Endothelial cell of umbilical vein (primary cell): ENCODE measurements at regions not wholly inside any gene's neighbourhood (a gene's known extent, or its start where the extent isn't known, plus 50 kb on each side); places are given as distances from the start of the nearest gene placed in this dataset.

Experiments used
- BruUV-seq: library from RNA; stranded (reverse); fragments of 400-500 nt; replicated peaks from 2 replicates; lab custom pipeline; 2021; lab: Mats Ljungman, UMichigan
- CTCF ChIA-PET: fragments of 300-600, 350-600 bp; sonication (Branson Sonifier 250); formaldehyde crosslinking; loops from one replicate; lab custom pipeline; 2021; ENCODE audit warnings: antibody characterized with exemption, inconsistent platforms; lab: Charles Lee
- POLR2A ChIA-PET: fragments of 300-600, 350-600 bp; sonication (Branson Sonifier 250); formaldehyde crosslinking; loops from one replicate; lab custom pipeline; 2021; ENCODE audit warnings: antibody characterized with exemption, inconsistent platforms; lab: Charles Lee
- DNase-seq: peaks from one replicate; pipeline ENCODE4 v3.0.0-alpha.2; 2011; ENCODE audit warnings: low read depth, low spot score
- FAIRE-seq: peaks from 2 replicates; lab custom pipeline; 2011; peaks lifted over from hg19 to GRCh38; lab: Jason Lieb, UNC
- H2AFZ ChIP-seq: 2 replicates; pipeline ENCODE4 v1.6.0; 2012; ENCODE audit warnings: low read depth, low read length, control low read depth, inconsistent platforms
- H3K27ac ChIP-seq: 2 replicates; pipeline ENCODE4 v1.5.1; 2011; ENCODE audit warnings: low read depth, mild to moderate bottlenecking, control low read depth, low read length, moderate library complexity; ENCODE audit not compliant: insufficient read depth
- H3K27me3 ChIP-seq, 2 experiments: 2 replicates each; pipeline versions ENCODE4 v1.6.0 to v1.6.1; 2011; ENCODE audit warnings: low read length in 2 of 2, mixed read lengths in 1 of 2; ENCODE audit not compliant: control insufficient read depth in 2 of 2, insufficient read depth in 2 of 2
- H3K36me3 ChIP-seq, 2 experiments: 2 replicates in 1 of 2; 3 replicates in 1 of 2; pipeline ENCODE4 v1.5.1; 2011; ENCODE audit warnings: low read length in 2 of 2, mild to moderate bottlenecking in 1 of 2, moderate library complexity in 1 of 2; ENCODE audit not compliant: control insufficient read depth in 2 of 2, insufficient read depth in 2 of 2; ENCODE audit errors: extremely low read depth in 1 of 2
- H3K4me1 ChIP-seq: 3 replicates; pipeline ENCODE4 v1.5.1; 2011; ENCODE audit warnings: mild to moderate bottlenecking, low read length; ENCODE audit not compliant: control insufficient read depth, insufficient read depth; ENCODE audit errors: extremely low read depth
- H3K4me2 ChIP-seq: 2 replicates; pipeline ENCODE4 v1.6.1; 2011; ENCODE audit warnings: low read length, control low read depth, mixed read lengths; ENCODE audit not compliant: insufficient read depth
- H3K4me3 ChIP-seq, 3 experiments: fragments of 200-600 bp in 1 of 3; sonication (generic), shearing (Covaris generic) in 1 of 3; replicated peaks in 1 of 3; 2 replicates each; pipeline ENCODE4 v1.5.1; 2011 to 2016; ENCODE audit warnings: control low read depth in 3 of 3, low read length in 3 of 3, mild to moderate bottlenecking in 2 of 3, inconsistent platforms in 1 of 3, low read depth in 1 of 3, moderate library complexity in 1 of 3; ENCODE audit not compliant: insufficient read depth in 1 of 3
- H3K79me2 ChIP-seq: 2 replicates; pipeline ENCODE4 v1.6.0; 2012; ENCODE audit warnings: low read length, inconsistent platforms; ENCODE audit not compliant: control insufficient read depth, insufficient read depth
- H3K9ac ChIP-seq: replicated peaks from 2 replicates; pipeline ENCODE3; 2011; ENCODE audit warnings: low read length, control low read depth; ENCODE audit not compliant: insufficient read depth; ENCODE audit errors: extremely low read depth
- H3K9me1 ChIP-seq: replicated peaks from 3 replicates; pipeline ENCODE4 v1.6.0; 2011; ENCODE audit warnings: mild to moderate bottlenecking, low read length; ENCODE audit not compliant: control insufficient read depth, insufficient read depth; ENCODE audit errors: extremely low read depth
- H3K9me3 ChIP-seq: replicated peaks from 2 replicates; pipeline ENCODE4 v1.5.1; 2012; ENCODE audit warnings: low read length, inconsistent platforms; ENCODE audit not compliant: control insufficient read depth, insufficient read depth
- H4K20me1 ChIP-seq: replicated peaks from 2 replicates; pipeline ENCODE3; 2011; ENCODE audit warnings: mild to moderate bottlenecking, low read length; ENCODE audit not compliant: control insufficient read depth, insufficient read depth; ENCODE audit errors: extremely low read depth
- EZH2 ChIP-seq: IDR thresholded peaks from 2 replicates; pipeline ENCODE4 v1.6.1; 2012; ENCODE audit warnings: borderline replicate concordance, low read depth, mild to moderate bottlenecking, moderate library complexity, low read length, inconsistent platforms; ENCODE audit not compliant: severe bottlenecking
- GATA2 ChIP-seq: IDR thresholded peaks from 2 replicates; pipeline ENCODE4 v1.7.0; 2011; ENCODE audit warnings: low read depth, mild to moderate bottlenecking, moderate library complexity, mixed read lengths, low read length; ENCODE audit not compliant: insufficient read length, insufficient read depth
- MAX ChIP-seq: IDR thresholded peaks from 2 replicates; pipeline ENCODE4 v1.6.1; 2011; ENCODE audit not compliant: insufficient read depth, insufficient read length
- dilution Hi-C: fragments of 300-500 bp; cut with MboI; formaldehyde crosslinking; loops from one replicate; pipeline ENCODE4 v1.15.0; 2019; ENCODE audit warnings: low sequenced_read_pairs; ENCODE audit not compliant: extremely low pct_ligation_motif_present
- intact Hi-C: fragments of 100-400 bp; cut with micrococcal nuclease; formaldehyde crosslinking; loops from one replicate; pipeline ENCODE4 v1.10.0; 2022

DNA sequence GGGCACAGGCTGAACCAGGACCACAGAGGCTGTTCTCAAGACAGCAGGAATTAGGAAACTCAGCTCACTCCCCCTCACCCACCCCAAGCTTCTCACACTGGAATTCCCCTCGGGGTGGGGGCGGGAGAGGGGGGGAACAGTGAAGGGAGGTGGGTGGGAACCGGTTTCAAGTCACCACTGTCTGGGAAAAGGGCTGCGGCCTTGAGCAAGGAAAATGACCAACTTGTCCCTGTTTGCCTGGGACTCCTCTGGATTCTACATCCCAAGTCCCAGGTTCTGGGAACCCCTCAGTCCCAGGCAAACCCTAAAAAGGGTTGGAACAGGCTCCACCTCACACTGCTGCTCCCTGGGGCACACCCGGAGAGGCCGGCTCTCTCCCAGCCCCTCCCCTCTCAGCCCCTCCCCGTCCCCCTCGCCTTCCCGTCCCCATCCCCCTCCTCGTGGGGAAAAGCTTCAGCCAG is 230.7 kb downstream of the TFAP2C start:
- Histone ChIP-seq H3K27me3 (no peaks in the 10 kb centered on the region), H3K9me1 (no peaks in the 10 kb centered on the region), H2AFZ (no peak overlapping the region), H3K4me3 (no peak overlapping the region), H3K27ac (no peak overlapping the region), H3K36me3 (no peaks in the 10 kb centered on the region), H3K79me2 (no peaks in the 10 kb centered on the region), H4K20me1 (no peaks in the 10 kb centered on the region), H3K9ac (no peak overlapping the region), H3K4me1 (no peaks in the 10 kb centered on the region), H3K4me2 (no peak overlapping the region), H3K9me3 (no peaks in the 10 kb centered on the region)
- dilution Hi-C loops: no loop called here
- DNase-seq (no peak), FAIRE-seq (no peak)
- BruUV-seq: no TSS peak
- ChIA-PET POLR2A (no interaction called here), CTCF (no interaction called here)
- intact Hi-C loops: no loop called here
- TF ChIP-seq GATA2: no peak
- TF ChIP-seq MAX: no peak

- Histone ChIP-seq H3K9ac (no peak overlapping the region), H3K4me1 (no peaks in the 10 kb centered on the region), H3K27me3 (no peaks in the 10 kb centered on the region), H3K79me2 (no peaks in the 10 kb centered on the region), H3K9me1 (no peaks in the 10 kb centered on the region), H4K20me1 (no peaks in the 10 kb centered on the region), H3K4me3 (no peak overlapping the region), H2AFZ (no peak overlapping the region), H3K4me2 (no peak overlapping the region), H3K27ac (no peak overlapping the region), H3K9me3 (no peaks in the 10 kb centered on the region), H3K36me3 (no peaks in the 10 kb centered on the region)
- dilution Hi-C loops (no loop called here), intact Hi-C loops (no loop called here)
- ChIA-PET POLR2A (no interaction called here), CTCF (no interaction called here)
- no TSS peak for BruUV-seq
- DNase-seq (no peak), FAIRE-seq (no peak)
- TF ChIP-seq EZH2: no peak
Measured at GRCh38 chr20:56860413-56860812, 231.3 kb downstream of the TFAP2C start.
